Mesothelial cell of epicardium (in vitro differentiated cells): ENCODE measurements at regions not wholly inside any gene's neighbourhood (a gene's known extent, or its start where the extent isn't known, plus 50 kb on each side); places are given as distances from the start of the nearest gene placed in this dataset.
"Not testable (repeated sequence)": the region's sequence is repeated elsewhere in the genome, so short reads cannot be mapped to it uniquely, and the experiment has no call there.

Source experiments
- DNase-seq, 2 experiments: peaks; one replicate each; pipeline ENCODE4 v3.0.0; 2021; ENCODE audit warnings: low spot score in 2 of 2; ENCODE audit not compliant: unreplicated experiment in 2 of 2
- H3K27ac Mint-ChIP-seq: 2 replicates; pipeline ENCODE4 v1.8.0; 2021; ENCODE audit warnings: mixed read lengths
- H3K27me3 Mint-ChIP-seq: 2 replicates; pipeline ENCODE4 v1.8.0; 2021; ENCODE audit warnings: low read depth, mixed read lengths
- H3K36me3 Mint-ChIP-seq: 2 replicates; pipeline ENCODE4 v1.8.0; 2021; ENCODE audit warnings: mixed read lengths
- H3K4me1 Mint-ChIP-seq: 2 replicates; pipeline ENCODE4 v1.8.0; 2021; ENCODE audit warnings: mixed read lengths
- H3K4me3 Mint-ChIP-seq: 2 replicates; pipeline ENCODE4 v1.8.0; 2021; ENCODE audit warnings: mild to moderate bottlenecking, moderate library complexity, mixed read lengths
- H3K9me3 Mint-ChIP-seq: 2 replicates; pipeline ENCODE4 v1.8.0; 2021; ENCODE audit warnings: mixed read lengths
- TF ChIP-seq, protein P1 (sequence below): fragments of 200-600 bp; sonication (generic); IDR thresholded peaks from one replicate; pipeline ENCODE4 v1.5.0; 2021; ENCODE audit warnings: antibody characterized with exemption; ENCODE audit not compliant: unreplicated experiment

GRCh38 chr7:24629958-24630357 lies 56.7 kb downstream of the PALS2 start:
- H3K27ac Mint-ChIP-seq, H3K27me3 Mint-ChIP-seq, DNase-seq, H3K4me1 Mint-ChIP-seq, H3K4me3 Mint-ChIP-seq: not testable (repeated sequence)
- H3K9me3 Mint-ChIP-seq, result peaks cover 51% of the 10 kb centered on the region
- peaks cover 18% of the 10 kb centered on the region for H3K36me3 Mint-ChIP-seq

DNA sequence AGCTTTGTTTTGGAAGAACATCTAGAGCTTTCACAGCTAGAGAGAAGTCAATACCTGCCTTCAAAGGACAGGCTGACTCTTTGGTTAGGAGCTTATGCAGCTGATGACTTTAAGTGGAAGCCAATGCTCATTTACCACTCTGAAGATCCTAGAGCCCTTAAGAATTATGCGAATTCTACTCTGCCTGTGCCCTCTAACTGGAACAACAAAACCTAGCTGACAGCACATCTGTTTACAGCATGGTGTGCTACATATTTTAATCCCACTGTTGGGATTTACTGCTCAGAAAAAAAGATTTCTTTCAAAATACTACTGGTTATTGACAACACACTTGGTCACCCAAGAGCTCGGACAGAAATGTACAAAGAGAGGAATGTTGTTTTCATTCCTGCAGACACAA lies 57.3 kb downstream of the PALS2 start:
- TF ChIP-seq, protein P1, sequence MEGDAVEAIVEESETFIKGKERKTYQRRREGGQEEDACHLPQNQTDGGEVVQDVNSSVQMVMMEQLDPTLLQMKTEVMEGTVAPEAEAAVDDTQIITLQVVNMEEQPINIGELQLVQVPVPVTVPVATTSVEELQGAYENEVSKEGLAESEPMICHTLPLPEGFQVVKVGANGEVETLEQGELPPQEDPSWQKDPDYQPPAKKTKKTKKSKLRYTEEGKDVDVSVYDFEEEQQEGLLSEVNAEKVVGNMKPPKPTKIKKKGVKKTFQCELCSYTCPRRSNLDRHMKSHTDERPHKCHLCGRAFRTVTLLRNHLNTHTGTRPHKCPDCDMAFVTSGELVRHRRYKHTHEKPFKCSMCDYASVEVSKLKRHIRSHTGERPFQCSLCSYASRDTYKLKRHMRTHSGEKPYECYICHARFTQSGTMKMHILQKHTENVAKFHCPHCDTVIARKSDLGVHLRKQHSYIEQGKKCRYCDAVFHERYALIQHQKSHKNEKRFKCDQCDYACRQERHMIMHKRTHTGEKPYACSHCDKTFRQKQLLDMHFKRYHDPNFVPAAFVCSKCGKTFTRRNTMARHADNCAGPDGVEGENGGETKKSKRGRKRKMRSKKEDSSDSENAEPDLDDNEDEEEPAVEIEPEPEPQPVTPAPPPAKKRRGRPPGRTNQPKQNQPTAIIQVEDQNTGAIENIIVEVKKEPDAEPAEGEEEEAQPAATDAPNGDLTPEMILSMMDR, result no peak
- Mint-ChIP-seq H3K27me3 (no peaks in the 10 kb centered on the region), H3K36me3 (peaks cover 15% of the 10 kb centered on the region), H3K27ac (no peak overlapping the region), H3K4me1 (no peaks in the 10 kb centered on the region), H3K4me3 (no peak overlapping the region), H3K9me3 (peaks cover 49% of the 10 kb centered on the region)
- DNase-seq, result no peak

- H3K9me3 Mint-ChIP-seq, result peaks cover 9% of the 10 kb centered on the region
- TF ChIP-seq, protein P1, result no peak
- H3K27me3 Mint-ChIP-seq, result no peaks in the 10 kb centered on the region
- DNase-seq, result no peak
- H3K36me3 Mint-ChIP-seq, result no peaks in the 10 kb centered on the region
- no peak overlapping the region for H3K27ac Mint-ChIP-seq
- H3K4me3 Mint-ChIP-seq, result no peak overlapping the region
- no peaks in the 10 kb centered on the region for H3K4me1 Mint-ChIP-seq
These were observed 63.8 kb downstream of the PALS2 start for GRCh38 chr7:24637021-24637420.

DNA sequence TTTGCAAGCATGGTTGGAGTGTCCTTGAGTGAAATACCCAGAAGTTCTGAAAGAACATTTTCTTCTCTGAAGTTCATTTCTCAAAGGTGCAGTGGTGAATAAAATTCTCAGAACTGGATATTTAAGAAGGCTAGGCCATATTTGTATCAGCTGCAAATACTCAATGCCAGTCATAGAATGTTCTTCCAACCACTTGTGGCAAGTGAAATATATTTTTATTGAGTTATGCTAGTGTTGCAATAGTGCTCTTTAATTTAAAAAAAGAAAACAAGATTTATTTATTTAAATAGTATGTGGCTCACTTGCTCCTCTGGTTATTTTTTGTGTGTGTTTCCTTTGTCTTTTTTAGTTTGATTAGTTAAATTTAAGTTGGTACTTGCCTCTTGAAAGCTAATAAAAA lies 64.5 kb downstream of the PALS2 start:
- Mint-ChIP-seq H3K27me3 (no peaks in the 10 kb centered on the region), H3K27ac (no peak overlapping the region), H3K4me3 (no peak overlapping the region), H3K36me3 (no peaks in the 10 kb centered on the region), H3K9me3 (peaks cover 9% of the 10 kb centered on the region), H3K4me1 (no peaks in the 10 kb centered on the region)
- no peak for DNase-seq
- TF ChIP-seq, protein P1, result no peak

DNA sequence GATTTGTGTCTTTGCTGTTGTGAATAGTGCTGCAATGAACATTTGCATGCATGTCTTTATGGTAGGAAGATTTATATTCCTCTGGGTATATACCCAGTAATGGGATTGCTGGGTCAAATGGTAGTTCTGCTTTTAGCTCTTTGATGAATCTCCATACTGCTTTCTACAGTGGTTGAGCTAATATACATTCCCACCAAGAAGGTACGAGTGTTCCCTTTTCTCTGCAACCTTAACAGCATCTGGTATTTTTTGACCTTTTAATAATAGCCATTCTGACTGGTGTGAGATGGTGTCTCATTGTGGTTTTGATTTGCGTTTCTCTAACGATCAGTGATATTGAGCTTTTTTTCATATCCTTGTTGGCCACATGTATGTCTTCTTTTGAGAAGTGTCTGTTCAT lies 71.3 kb downstream of the PALS2 start:
- H3K4me1 Mint-ChIP-seq, H3K4me3 Mint-ChIP-seq, H3K27ac Mint-ChIP-seq, H3K27me3 Mint-ChIP-seq, DNase-seq: not testable (repeated sequence)
- peaks cover 23% of the 10 kb centered on the region for H3K36me3 Mint-ChIP-seq
- peaks cover 14% of the 10 kb centered on the region for H3K9me3 Mint-ChIP-seq
